ENCODE measurements at regions not wholly inside any gene's neighbourhood (a gene's known extent, or its start where the extent isn't known, plus 50 kb on each side); places are given as distances from the start of the nearest gene placed in this dataset.

DNA sequence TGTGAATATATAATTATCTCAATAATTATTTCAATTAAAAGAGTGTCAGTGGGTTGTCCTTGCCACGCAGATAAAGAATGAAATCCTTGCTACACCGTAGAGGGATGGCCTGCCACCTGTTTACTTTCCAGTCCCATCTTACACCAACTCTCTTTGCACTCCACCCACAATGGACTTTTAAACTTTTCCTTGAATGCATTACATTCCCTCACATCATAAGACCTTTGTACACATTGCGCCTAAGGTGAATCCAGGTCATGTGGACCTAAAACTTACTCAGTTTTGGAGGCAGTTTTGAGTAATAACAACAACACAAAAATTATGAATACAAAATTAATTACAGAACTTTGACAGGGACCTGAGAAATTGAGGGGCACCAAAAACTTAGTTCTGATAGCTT, 78.7 kb upstream of the PDE5A start (continued):
- TF ChIP-seq SALL1 (CRISPR knock-in tag; IDR thresholded peaks at IDR 0.05) (peak; percentile 76; the same call in 1 of the 2 replicates), ZSCAN20 (CRISPR knock-in tag; IDR thresholded peaks at IDR 0.05; ENCODE audit: borderline replicate concordance) (no peak), NR2F2 (IDR thresholded peaks at IDR 0.05; ENCODE audit: borderline replicate concordance, low read depth) (peak; percentile 74; the same call in 1 of the 2 replicates), RARG (CRISPR knock-in tag; IDR thresholded peaks at IDR 0.05; ENCODE audit: low read depth) (no peak), CCDC6 (CRISPR knock-in tag; IDR thresholded peaks at IDR 0.05) (no peak), MEF2D (CRISPR knock-in tag; IDR thresholded peaks at IDR 0.05) (no peak), STAG1 (CRISPR knock-in tag; IDR thresholded peaks at IDR 0.05) (no peak), NR2F1 (CRISPR knock-in tag; IDR thresholded peaks at IDR 0.05) (peak; percentile 53 to 62; a peak in 3 of 4 replicates), STAT5B (CRISPR knock-in tag; IDR thresholded peaks at IDR 0.05) (no peak), RCOR2 (CRISPR knock-in tag; IDR thresholded peaks at IDR 0.05) (peak; percentile 33; the same call in 1 of the 2 replicates), ZNF101 (CRISPR knock-in tag; IDR thresholded peaks at IDR 0.05; ENCODE audit: borderline replicate concordance, low read depth) (no peak), ZNF615 (CRISPR knock-in tag; IDR thresholded peaks at IDR 0.05; ENCODE audit: borderline replicate concordance) (no peak), DZIP1 (CRISPR knock-in tag; IDR thresholded peaks at IDR 0.05) (no peak), DMTF1 (CRISPR knock-in tag; IDR thresholded peaks at IDR 0.05) (no peak), IRF9 (CRISPR knock-in tag; IDR thresholded peaks at IDR 0.05; ENCODE audit: borderline replicate concordance) (no peak), YY1 (IDR thresholded peaks at IDR 0.05; ENCODE audit: insufficient read depth, insufficient replicate concordance, low read depth, low read length) (no peak), PHF21A (CRISPR knock-in tag; IDR thresholded peaks at IDR 0.05) (no peak), ZNF713 (CRISPR knock-in tag; IDR thresholded peaks at IDR 0.05) (no peak), JUND (CRISPR knock-in tag; IDR thresholded peaks at IDR 0.05) (no peak), ZNF235 (CRISPR knock-in tag; IDR thresholded peaks at IDR 0.05; ENCODE audit: borderline replicate concordance) (no peak), IKZF1 (IDR thresholded peaks at IDR 0.05) (no peak), MXI1 (IDR thresholded peaks at IDR 0.05; ENCODE audit: borderline replicate concordance, low read depth, low read length) (no peak), ZNF83 (CRISPR knock-in tag; IDR thresholded peaks at IDR 0.05; ENCODE audit: borderline replicate concordance) (no peak), FOXK1 (CRISPR knock-in tag; IDR thresholded peaks at IDR 0.05; ENCODE audit: borderline replicate concordance, low read depth) (peak; percentile 89; the same call in 1 of the 2 replicates)
- TF ChIP-seq, protein P1, sequence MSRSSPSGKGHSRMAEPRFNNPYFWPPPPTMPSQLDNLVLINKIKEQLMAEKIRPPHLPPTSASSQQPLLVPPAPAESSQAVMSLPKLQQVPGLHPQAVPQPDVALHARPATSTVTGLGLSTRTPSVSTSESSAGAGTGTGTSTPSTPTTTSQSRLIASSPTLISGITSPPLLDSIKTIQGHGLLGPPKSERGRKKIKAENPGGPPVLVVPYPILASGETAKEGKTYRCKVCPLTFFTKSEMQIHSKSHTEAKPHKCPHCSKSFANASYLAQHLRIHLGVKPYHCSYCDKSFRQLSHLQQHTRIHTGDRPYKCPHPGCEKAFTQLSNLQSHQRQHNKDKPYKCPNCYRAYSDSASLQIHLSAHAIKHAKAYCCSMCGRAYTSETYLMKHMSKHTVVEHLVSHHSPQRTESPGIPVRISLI (CRISPR knock-in tag; IDR thresholded peaks at IDR 0.05; ENCODE audit: borderline replicate concordance), result no peak
